ENCODE measurements at regions not wholly inside any gene's neighbourhood (a gene's known extent, or its start where the extent isn't known, plus 50 kb on each side); places are given as distances from the start of the nearest gene placed in this dataset.

- H3K4me3 Mint-ChIP-seq (ENCODE audit: unreplicated experiment), result no peak overlapping the region
- H3K27me3 Mint-ChIP-seq (ENCODE audit: low read depth), result no peaks in the 10 kb centered on the region
- H3K4me1 Mint-ChIP-seq (ENCODE audit: low read depth), result no peaks in the 10 kb centered on the region
- no peaks in the 10 kb centered on the region for H3K36me3 Mint-ChIP-seq (ENCODE audit: low read depth)
- DNase-seq (ENCODE audit: low spot score), result no peak
- no peak overlapping the region for H3K27ac Mint-ChIP-seq (ENCODE audit: unreplicated experiment)
- TF ChIP-seq CTCF (IDR thresholded peaks at IDR 0.05), result no peak
- no peaks in the 10 kb centered on the region for H3K9me3 Mint-ChIP-seq (ENCODE audit: low read depth)
Observed at GRCh38 chr12:70120970-70121369, 122.3 kb upstream of the CNOT2 start.

DNA sequence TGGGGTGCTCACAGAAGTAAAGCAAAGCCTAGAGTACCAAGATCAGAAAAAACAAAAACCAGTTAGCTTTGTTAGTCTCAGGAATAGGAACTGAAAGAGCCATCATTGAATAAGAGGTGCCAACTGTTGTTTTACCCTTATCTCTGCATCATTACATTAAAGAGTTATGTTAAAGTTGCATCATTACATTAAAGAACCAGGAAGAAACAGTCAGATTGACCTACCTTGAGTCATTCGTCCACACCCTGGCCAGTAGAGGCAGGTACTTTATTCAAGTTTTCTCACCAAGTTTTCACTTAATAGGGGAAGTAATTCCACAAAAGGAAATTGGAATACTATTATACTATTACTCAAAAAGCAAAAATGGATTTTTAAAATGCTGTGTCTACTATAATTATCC, 121.7 kb upstream of the CNOT2 start:
- Mint-ChIP-seq H3K4me3 (ENCODE audit: unreplicated experiment) (no peak overlapping the region), H3K27me3 (ENCODE audit: low read depth) (no peaks in the 10 kb centered on the region), H3K4me1 (ENCODE audit: low read depth) (no peaks in the 10 kb centered on the region), H3K27ac (ENCODE audit: unreplicated experiment) (no peak overlapping the region), H3K9me3 (ENCODE audit: low read depth) (no peaks in the 10 kb centered on the region), H3K36me3 (ENCODE audit: low read depth) (no peaks in the 10 kb centered on the region)
- no peak for TF ChIP-seq CTCF (IDR thresholded peaks at IDR 0.05)
- no peak for DNase-seq (ENCODE audit: low spot score)

- H3K36me3 Mint-ChIP-seq (ENCODE audit: low read depth), result no peaks in the 10 kb centered on the region
- no peaks in the 10 kb centered on the region for H3K27me3 Mint-ChIP-seq (ENCODE audit: low read depth)
- no peak for TF ChIP-seq CTCF (IDR thresholded peaks at IDR 0.05)
- H3K4me3 Mint-ChIP-seq (ENCODE audit: unreplicated experiment), result no peak overlapping the region
- no peak for DNase-seq (ENCODE audit: low spot score)
- H3K4me1 Mint-ChIP-seq (ENCODE audit: low read depth), result no peaks in the 10 kb centered on the region
- H3K9me3 Mint-ChIP-seq (ENCODE audit: low read depth), result no peaks in the 10 kb centered on the region
- no peak overlapping the region for H3K27ac Mint-ChIP-seq (ENCODE audit: unreplicated experiment)
Observed at GRCh38 chr12:70122804-70123203, 120.4 kb upstream of the CNOT2 start.

DNA sequence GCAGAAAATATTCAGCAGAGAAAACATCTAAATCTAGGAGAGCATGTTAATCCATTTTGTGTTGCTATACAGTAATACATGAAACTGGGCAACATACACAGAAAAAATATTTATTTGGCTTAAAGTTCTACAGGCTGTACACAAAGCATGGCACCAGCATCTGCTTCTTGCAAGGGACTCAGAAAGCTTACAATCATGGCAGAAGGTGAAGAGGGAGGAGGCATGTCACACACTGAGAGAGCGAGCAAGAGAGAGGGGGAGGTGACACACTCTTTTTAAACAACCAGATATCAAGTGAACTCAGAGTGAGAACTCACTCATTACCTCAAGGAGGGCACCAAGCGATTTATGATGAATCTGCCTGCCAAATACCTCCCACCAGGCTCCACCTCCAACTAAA, 94.2 kb upstream of the CNOT2 start:
- DNase-seq (ENCODE audit: low spot score), result no peak
- no peak overlapping the region for H3K4me3 Mint-ChIP-seq (ENCODE audit: unreplicated experiment)
- H3K27me3 Mint-ChIP-seq (ENCODE audit: low read depth), result peaks cover 2% of the 10 kb centered on the region
- TF ChIP-seq CTCF (IDR thresholded peaks at IDR 0.05), result no peak
- H3K4me1 Mint-ChIP-seq (ENCODE audit: low read depth), result no peaks in the 10 kb centered on the region
- H3K27ac Mint-ChIP-seq (ENCODE audit: unreplicated experiment), result no peak overlapping the region
- H3K36me3 Mint-ChIP-seq (ENCODE audit: low read depth), result no peaks in the 10 kb centered on the region
- H3K9me3 Mint-ChIP-seq (ENCODE audit: low read depth), result peaks cover 4% of the 10 kb centered on the region

DNA sequence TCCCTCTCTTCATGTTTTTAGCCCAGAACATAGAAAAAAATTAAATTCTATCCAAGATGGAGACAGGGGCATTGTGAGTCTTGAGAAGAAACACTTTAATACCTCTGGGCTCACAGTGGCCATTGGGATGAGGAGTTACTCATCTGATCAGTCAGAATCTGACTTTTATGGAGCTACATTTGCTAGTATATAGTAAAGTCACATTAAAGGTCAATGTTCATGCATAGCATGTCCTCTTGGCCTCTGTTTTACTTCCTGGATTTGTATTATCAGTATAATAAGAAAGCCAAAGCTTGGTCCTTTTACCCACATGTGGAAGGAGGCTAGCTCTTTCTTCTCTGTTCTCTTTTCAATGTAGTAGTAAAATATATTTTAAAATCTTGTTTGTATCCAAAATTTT, 93.6 kb upstream of the CNOT2 start:
- no peak for DNase-seq (ENCODE audit: low spot score)
- no peak overlapping the region for H3K4me3 Mint-ChIP-seq (ENCODE audit: unreplicated experiment)
- peaks cover 8% of the 10 kb centered on the region for H3K9me3 Mint-ChIP-seq (ENCODE audit: low read depth)
- TF ChIP-seq CTCF (IDR thresholded peaks at IDR 0.05), result no peak
- H3K27ac Mint-ChIP-seq (ENCODE audit: unreplicated experiment), result no peak overlapping the region
- H3K4me1 Mint-ChIP-seq (ENCODE audit: low read depth), result no peaks in the 10 kb centered on the region
- peaks cover 2% of the 10 kb centered on the region for H3K27me3 Mint-ChIP-seq (ENCODE audit: low read depth)
- no peaks in the 10 kb centered on the region for H3K36me3 Mint-ChIP-seq (ENCODE audit: low read depth)
